Cardiac muscle cell (in vitro differentiated cells and primary cell): ENCODE measurements at regions not wholly inside any gene's neighbourhood (a gene's known extent, or its start where the extent isn't known, plus 50 kb on each side); places are given as distances from the start of the nearest gene placed in this dataset.
"Not testable (repeated sequence)": the region's sequence is repeated elsewhere in the genome, so short reads cannot be mapped to it uniquely, and the experiment has no call there.

ENCODE experiments used
- DNase-seq, 2 donors: peaks; one replicate each; pipeline versions ENCODE4 v3.0.0 to v3.0.0-alpha.2; 2010 to 2017; ENCODE audit warnings: low read depth in 1 of 2, low spot score in 1 of 2
- H3K27ac ChIP-seq: fragments of 200-600 bp; sonication (generic); 2 replicates; pipeline ENCODE4 v1.5.1; 2016
- H3K27me3 ChIP-seq: fragments of 200-600 bp; sonication (generic); 2 replicates; pipeline ENCODE4 v1.6.0; 2016; ENCODE audit warnings: control low read depth
- H3K36me3 ChIP-seq: fragments of 200-600 bp; sonication (generic); 2 replicates; pipeline ENCODE4 v1.5.1; 2016; ENCODE audit warnings: control low read depth
- H3K4me1 ChIP-seq: fragments of 200-600 bp; sonication (generic); 2 replicates; pipeline ENCODE4 v1.8.1; 2017; ENCODE audit warnings: low read depth, mild to moderate bottlenecking, mixed run types
- H3K4me3 ChIP-seq: fragments of 200-600 bp; sonication (generic); 2 replicates; pipeline ENCODE4 v1.5.1; 2016; ENCODE audit warnings: mild to moderate bottlenecking
- H3K9me3 ChIP-seq: fragments of 200-600 bp; sonication (generic); 2 replicates; pipeline ENCODE4 v1.5.1; 2017; ENCODE audit warnings: low read depth, mild to moderate bottlenecking, control low read depth
- CTCF ChIP-seq: IDR thresholded peaks from 2 replicates; pipeline ENCODE4 v1.5.1; 2012; ENCODE audit warnings: low read depth, mild to moderate bottlenecking, low read length

GRCh38 chr5:159805021-159805420, 111.3 kb upstream of the ADRA1B start:
- Histone ChIP-seq H3K4me1 (no peaks in the 10 kb centered on the region), H3K36me3 (no peaks in the 10 kb centered on the region), H3K27ac (no peak overlapping the region), H3K9me3 (no peaks in the 10 kb centered on the region), H3K4me3 (no peak overlapping the region), H3K27me3 (no peaks in the 10 kb centered on the region)
- no peak for TF ChIP-seq CTCF
- DNase-seq = peak in 1 of 2 donors; percentile 23

- not testable (repeated sequence) for H3K9me3 ChIP-seq, H3K36me3 ChIP-seq, H3K27ac ChIP-seq, H3K27me3 ChIP-seq, DNase-seq, H3K4me3 ChIP-seq, H3K4me1 ChIP-seq
These were observed 109.1 kb upstream of the ADRA1B start for GRCh38 chr5:159807135-159807534.

GRCh38 chr5:159807586-159807985, 108.7 kb upstream of the ADRA1B start:
- DNase-seq = no peak
- TF ChIP-seq CTCF = no peak
- Histone ChIP-seq H3K27me3 (no peaks in the 10 kb centered on the region), H3K27ac (no peak overlapping the region), H3K4me3 (no peak overlapping the region), H3K9me3 (no peaks in the 10 kb centered on the region), H3K36me3 (no peaks in the 10 kb centered on the region), H3K4me1 (no peaks in the 10 kb centered on the region)

- no peak for DNase-seq
- Histone ChIP-seq H3K27me3 (no peaks in the 10 kb centered on the region), H3K4me1 (no peaks in the 10 kb centered on the region), H3K9me3 (no peaks in the 10 kb centered on the region), H3K27ac (no peak overlapping the region), H3K4me3 (no peak overlapping the region), H3K36me3 (no peaks in the 10 kb centered on the region)
- TF ChIP-seq CTCF = no peak
These were observed 104.6 kb upstream of the ADRA1B start for GRCh38 chr5:159811712-159812111.

GRCh38 chr5:159812759-159813158, 103.5 kb upstream of the ADRA1B start:
- H3K27me3 ChIP-seq, H3K27ac ChIP-seq, DNase-seq, H3K4me3 ChIP-seq, H3K4me1 ChIP-seq, H3K9me3 ChIP-seq, H3K36me3 ChIP-seq: not testable (repeated sequence)

GRCh38 chr5:159814222-159814621, 102.1 kb upstream of the ADRA1B start:
- DNase-seq = no peak
- Histone ChIP-seq H3K36me3 (no peaks in the 10 kb centered on the region), H3K27me3 (no peaks in the 10 kb centered on the region), H3K27ac (no peak overlapping the region), H3K9me3 (no peaks in the 10 kb centered on the region), H3K4me3 (no peak overlapping the region), H3K4me1 (no peaks in the 10 kb centered on the region)
- TF ChIP-seq CTCF = no peak
